H1 (cell line): ENCODE measurements at regions not wholly inside any gene's neighbourhood (a gene's known extent, or its start where the extent isn't known, plus 50 kb on each side); places are given as distances from the start of the nearest gene placed in this dataset.

Experiments used
- CTCF ChIA-PET: fragments of 300-600 bp; sonication (Branson Sonifier 250); formaldehyde crosslinking; loops from one replicate; lab custom pipeline; 2021; ENCODE audit not compliant: partially characterized antibody; lab: Charles Lee
- POLR2A ChIA-PET: fragments of 300-600 bp; sonication (Branson Sonifier 250); formaldehyde crosslinking; loops from one replicate; lab custom pipeline; 2021; ENCODE audit warnings: inconsistent platforms; ENCODE audit not compliant: partially characterized antibody; lab: Charles Lee
- DNase-seq, 2 experiments: peaks; one replicate each; pipeline versions ENCODE4 v3.0.0 to v3.0.0-alpha.2; 2010 to 2022; ENCODE audit warnings: low spot score in 2 of 2, low read depth in 1 of 2, mixed read lengths in 1 of 2
- FAIRE-seq: peaks from 2 replicates; lab custom pipeline; 2011; peaks lifted over from hg19 to GRCh38; lab: Jason Lieb, UNC
- H2AFZ ChIP-seq: 2 replicates; pipeline ENCODE4 v1.8.1; 2012; ENCODE audit warnings: low read length, inconsistent platforms
- H2AK5ac ChIP-seq: 2 replicates; pipeline ENCODE4 v1.6.1; 2013; ENCODE audit warnings: low read depth, low read length
- H2BK120ac ChIP-seq: replicated peaks from 2 replicates; pipeline ENCODE3; 2013; ENCODE audit warnings: low read depth, low read length, inconsistent platforms
- H2BK12ac ChIP-seq: 2 replicates; pipeline ENCODE4 v1.6.1; 2013; ENCODE audit warnings: low read depth, low read length
- H2BK15ac ChIP-seq: 2 replicates; pipeline ENCODE4 v1.6.1; 2013; ENCODE audit warnings: low read length
- H2BK20ac ChIP-seq: 2 replicates; pipeline ENCODE4 v1.6.1; 2013; ENCODE audit warnings: low read length
- H2BK5ac ChIP-seq: 2 replicates; pipeline ENCODE4 v1.6.1; 2013; ENCODE audit warnings: low read depth, low read length
- H3K14ac ChIP-seq: 2 replicates; pipeline ENCODE4 v1.6.1; 2013; ENCODE audit warnings: inconsistent platforms; ENCODE audit not compliant: insufficient read length
- H3K18ac ChIP-seq: 2 replicates; pipeline ENCODE4 v1.6.1; 2013; ENCODE audit warnings: low read length; ENCODE audit errors: extremely low read depth
- H3K23ac ChIP-seq: 2 replicates; pipeline ENCODE4 v1.6.1; 2013; ENCODE audit warnings: inconsistent platforms; ENCODE audit not compliant: insufficient read length
- H3K23me2 ChIP-seq: 2 replicates; pipeline ENCODE4 v1.6.1; 2013; ENCODE audit warnings: low read depth, low read length
- H3K27ac ChIP-seq: 2 replicates; pipeline ENCODE4 v1.6.1; 2011; ENCODE audit warnings: low read depth, low read length, inconsistent platforms
- H3K27me3 ChIP-seq, 4 experiments: replicated peaks in 1 of 4; 1 replicate in 1 of 4; 2 replicates in 3 of 4; pipeline versions ENCODE4 v1.6.1 to v1.8.1; 2011 to 2013; ENCODE audit warnings: low read length in 3 of 4, mild to moderate bottlenecking in 3 of 4, inconsistent platforms in 2 of 4, mixed read lengths in 2 of 4, moderate library complexity in 1 of 4; ENCODE audit not compliant: control insufficient read depth in 3 of 4, insufficient read depth in 3 of 4; ENCODE audit errors: extremely low read depth in 1 of 4
- H3K36me3 ChIP-seq, 4 experiments: 2 replicates each; pipeline versions ENCODE4 v1.6.1 to v1.8.1; 2011 to 2013; ENCODE audit warnings: mild to moderate bottlenecking in 4 of 4, low read length in 3 of 4, moderate library complexity in 2 of 4, control low read depth in 1 of 4, inconsistent platforms in 1 of 4; ENCODE audit not compliant: insufficient read depth in 4 of 4, control insufficient read depth in 2 of 4
- H3K4ac ChIP-seq: replicated peaks from 2 replicates; pipeline ENCODE3; 2013; ENCODE audit warnings: low read length, low read depth, mixed read lengths, inconsistent platforms; ENCODE audit not compliant: insufficient read length
- H3K4me1 ChIP-seq, 4 experiments: replicated peaks in 1 of 4; 1 replicate in 1 of 4; 2 replicates in 3 of 4; pipeline versions ENCODE4 v1.6.1 to v1.8.1; 2011 to 2013; ENCODE audit warnings: low read length in 3 of 4, inconsistent platforms in 2 of 4, mixed read lengths in 1 of 4; ENCODE audit not compliant: insufficient read depth in 4 of 4, control insufficient read depth in 3 of 4
- H3K4me2 ChIP-seq, 2 experiments: 2 replicates each; pipeline versions ENCODE4 v1.6.1 to v1.8.1; 2011 to 2013; ENCODE audit warnings: low read depth in 2 of 2, low read length in 2 of 2, control low read depth in 1 of 2, inconsistent platforms in 1 of 2, mild to moderate bottlenecking in 1 of 2; ENCODE audit not compliant: insufficient read depth in 1 of 2
- H3K4me3 ChIP-seq, 4 experiments: fragments of 200-600, 300-600 bp in 1 of 4; sonication (generic), shearing (Covaris generic), sonication (Bioruptor Twin) in 1 of 4; 2 replicates each; pipeline versions ENCODE4 v1.5.1 to v1.8.1; 2011 to 2016; ENCODE audit warnings: low read length in 4 of 4, low read depth in 3 of 4, control low read depth in 2 of 4, inconsistent platforms in 2 of 4, mild to moderate bottlenecking in 2 of 4, mixed read lengths in 1 of 4, moderate library complexity in 1 of 4; ENCODE audit not compliant: insufficient read depth in 2 of 4; ENCODE audit errors: extremely low read depth in 1 of 4
- H3K56ac ChIP-seq: replicated peaks from 2 replicates; pipeline ENCODE3; 2013; ENCODE audit warnings: low read depth, mild to moderate bottlenecking, mixed read lengths, low read length, inconsistent platforms; ENCODE audit not compliant: insufficient read length
- H3K79me1 ChIP-seq: 2 replicates; pipeline ENCODE4 v1.6.1; 2013; ENCODE audit warnings: low read depth, low read length, control low read depth
- H3K79me2 ChIP-seq, 2 experiments: 2 replicates each; pipeline versions ENCODE4 v1.6.1 to v1.8.1; 2012 to 2013; ENCODE audit warnings: low read length in 2 of 2, mild to moderate bottlenecking in 2 of 2, inconsistent platforms in 1 of 2; ENCODE audit not compliant: insufficient read depth in 2 of 2, control insufficient read depth in 1 of 2
- H3K9ac ChIP-seq, 4 experiments: replicated peaks in 1 of 4; 1 replicate in 1 of 4; 2 replicates in 3 of 4; pipeline versions ENCODE4 v1.6.1 to v1.8.1; 2011 to 2013; ENCODE audit warnings: low read depth in 3 of 4, low read length in 3 of 4, control low read depth in 2 of 4, mild to moderate bottlenecking in 2 of 4, moderate library complexity in 2 of 4, inconsistent platforms in 1 of 4; ENCODE audit errors: extremely low read depth in 1 of 4
- H3K9me3 ChIP-seq, 2 experiments: 2 replicates each; pipeline versions ENCODE4 v1.6.1 to v1.8.1; 2012 to 2013; ENCODE audit warnings: mild to moderate bottlenecking in 2 of 2, moderate library complexity in 2 of 2, control low read depth in 1 of 2, inconsistent platforms in 1 of 2, low read depth in 1 of 2, low read length in 1 of 2, mixed read lengths in 1 of 2; ENCODE audit not compliant: insufficient read depth in 2 of 2
- H4K20me1 ChIP-seq, 2 experiments: replicated peaks in 1 of 2; 2 replicates each; pipeline versions ENCODE3 to v1.8.1; 2011 to 2013; ENCODE audit warnings: inconsistent platforms in 2 of 2, low read length in 2 of 2, mild to moderate bottlenecking in 1 of 2; ENCODE audit not compliant: insufficient read depth in 2 of 2, control insufficient read depth in 1 of 2
- H4K5ac ChIP-seq: 2 replicates; pipeline ENCODE4 v1.6.1; 2013; ENCODE audit warnings: low read length, low read depth, mixed read lengths, inconsistent platforms; ENCODE audit not compliant: insufficient read length
- H4K8ac ChIP-seq: 2 replicates; pipeline ENCODE4 v1.8.0; 2013; ENCODE audit warnings: mild to moderate bottlenecking, moderate library complexity, low read length, inconsistent platforms; ENCODE audit not compliant: insufficient read depth; ENCODE audit errors: extremely low read depth
- H4K91ac ChIP-seq: replicated peaks from 2 replicates; pipeline ENCODE3; 2013; ENCODE audit warnings: low read length, mixed read lengths, inconsistent platforms; ENCODE audit not compliant: insufficient read length
- ATF3 ChIP-seq: IDR thresholded peaks from 2 replicates; pipeline ENCODE4 v1.6.1; 2011; ENCODE audit warnings: low read depth, mild to moderate bottlenecking, low read length; ENCODE audit not compliant: insufficient read depth
- BACH1 ChIP-seq: IDR thresholded peaks from 2 replicates; pipeline ENCODE4 v1.6.1; 2012; ENCODE audit warnings: low read length, improper control_type of control experiment
- CEBPB ChIP-seq: IDR thresholded peaks from 2 replicates; pipeline ENCODE4 v1.6.1; 2012; ENCODE audit warnings: low read depth, low read length
- CREB1 ChIP-seq: IDR thresholded peaks from 2 replicates; pipeline ENCODE4 v1.6.1; 2012; ENCODE audit warnings: inconsistent platforms
- E2F6 ChIP-seq: IDR thresholded peaks from 2 replicates; pipeline ENCODE4 v1.6.1; 2012; ENCODE audit warnings: inconsistent platforms
- KDM5A ChIP-seq: fragments of 200-600 bp; IDR thresholded peaks from 2 replicates; pipeline ENCODE4 v1.7.1; 2012; ENCODE audit warnings: mild to moderate bottlenecking, low read length, inconsistent platforms, mixed read lengths
- POLR2AphosphoS5 ChIP-seq: IDR thresholded peaks from 2 replicates; pipeline ENCODE4 v1.6.1; 2011; ENCODE audit warnings: low read depth, low read length
- POU5F1 ChIP-seq: IDR thresholded peaks from 2 replicates; pipeline ENCODE4 v1.6.1; 2011; ENCODE audit warnings: low read depth, mild to moderate bottlenecking, low read length, moderate library complexity
- RAD21 ChIP-seq, 2 experiments: IDR thresholded peaks in 1 of 2; conservative IDR thresholded peaks in 1 of 2; 2 replicates each; pipeline ENCODE4 v1.6.1; 2011; ENCODE audit warnings: low read depth in 2 of 2, low read length in 2 of 2, improper control_type of control experiment in 1 of 2, inconsistent platforms in 1 of 2, mild to moderate bottlenecking in 1 of 2, moderate library complexity in 1 of 2
- RBBP5 ChIP-seq: IDR thresholded peaks from 2 replicates; pipeline ENCODE4 v1.7.1; 2012; ENCODE audit warnings: low read depth, mild to moderate bottlenecking, inconsistent platforms, low read length, moderate library complexity, borderline replicate concordance
- SIRT6 ChIP-seq: IDR thresholded peaks from one replicate; pipeline ENCODE4 v1.7.1; 2012; ENCODE audit warnings: low read length, inconsistent platforms
- SP4 ChIP-seq: IDR thresholded peaks from 2 replicates; pipeline ENCODE4 v1.6.1; 2012; ENCODE audit warnings: low read length, inconsistent platforms
- SUZ12 ChIP-seq: fragments of 200-600 bp; sonication (generic); IDR thresholded peaks from 2 replicates; pipeline ENCODE4 v1.6.1; 2012; ENCODE audit warnings: mild to moderate bottlenecking, inconsistent platforms, low read length, moderate library complexity, mixed read lengths
- TCF12 ChIP-seq: IDR thresholded peaks from 2 replicates; pipeline ENCODE4 v1.6.1; 2011; ENCODE audit warnings: low read depth, mild to moderate bottlenecking, low read length
- TEAD4 ChIP-seq: IDR thresholded peaks from 2 replicates; pipeline ENCODE4 v1.6.1; 2012; ENCODE audit warnings: low read depth, low read length, inconsistent platforms, mixed read lengths
- WGBS, 2 experiments: shearing (Covaris generic) in 1 of 2; methylation state at CpG; one replicate each; pipeline versions ENCODE4 v1.1.6 to v1.1.7; 2013 to 2015; ENCODE audit warnings: low lambda C conversion rate in 2 of 2, mixed read lengths in 2 of 2, inconsistent platforms in 1 of 2, low coverage in 1 of 2, missing lambda C conversion rate in 1 of 2; ENCODE audit not compliant: insufficient replicate concordance in 2 of 2, insufficient coverage in 1 of 2, insufficient read length in 1 of 2; ENCODE audit errors: extremely low coverage in 1 of 2, missing lambda C conversion rate in 1 of 2; 5-methylcytosine and 5-hydroxymethylcytosine counted together

- no peak overlapping the region for H4K91ac ChIP-seq
- DNase-seq (no peak), FAIRE-seq (no peak)
- H3K9me3 ChIP-seq, result no peaks in the 10 kb centered on the region
- H2AK5ac ChIP-seq, result no peak overlapping the region
- no peak overlapping the region for H2BK12ac ChIP-seq
- H4K8ac ChIP-seq, result no peak overlapping the region
- ChIA-PET POLR2A (no interaction called here), CTCF (interaction anchor here (0.6 to 1.6 kb wide), 3 partner anchors 301 to 740 kb away, joined by 3 to 4 read pairs (median 3); no protein-coding TSS in a partner anchor)
- H3K56ac ChIP-seq, result no peak overlapping the region
- 88% methylated on average over 9 of the region's 9 CpGs; no CpG with 5 or more reads in 1 of the 2 experiments for WGBS, 2 experiments
- no peak overlapping the region for H3K14ac ChIP-seq
- H3K4me2 ChIP-seq, result no peak overlapping the region
- no peak overlapping the region for H3K4ac ChIP-seq
- H3K9ac ChIP-seq, result no peak overlapping the region
- H3K18ac ChIP-seq, result no peak overlapping the region; the same call in 1 of the 2 replicates
- no peak overlapping the region for H2BK20ac ChIP-seq
- H3K27me3 ChIP-seq, result no peaks in the 10 kb centered on the region; a peak in 1 of 7 replicates
- no peaks in the 10 kb centered on the region for H3K23me2 ChIP-seq
- no peak overlapping the region for H2BK120ac ChIP-seq
- H4K5ac ChIP-seq, result no peak overlapping the region
- no peak overlapping the region for H3K27ac ChIP-seq
- peaks cover 0 to 7% (median 3%) of the 10 kb centered on the region in 4 experiments; a peak in 2 of 7 replicates for H3K4me1 ChIP-seq
- H3K23ac ChIP-seq, result no peak overlapping the region
- H2BK15ac ChIP-seq, result no peak overlapping the region
- no peak overlapping the region for H2AFZ ChIP-seq
- H4K20me1 ChIP-seq, result no peaks in the 10 kb centered on the region
- no peak overlapping the region for H3K4me3 ChIP-seq
- H2BK5ac ChIP-seq, result no peak overlapping the region
- no peaks in the 10 kb centered on the region for H3K79me2 ChIP-seq
- H3K79me1 ChIP-seq, result no peaks in the 10 kb centered on the region
- H3K36me3 ChIP-seq, result no peaks in the 10 kb centered on the region
- TF ChIP-seq ATF3, result no peak
- no peak for TF ChIP-seq KDM5A
- no peak for TF ChIP-seq CREB1
- no peak for TF ChIP-seq TEAD4
- no peak for TF ChIP-seq POU5F1
- TF ChIP-seq CEBPB, result no peak
- TF ChIP-seq SIRT6, result no peak
- TF ChIP-seq RAD21 (IDR thresholded peaks at IDR 0.05 in 1 of 2, conservative IDR thresholded peaks at IDR 0.05 in 1 of 2; ENCODE audit: low read depth in 2 of 2, low read length in 2 of 2), result no peak
- TF ChIP-seq SP4, result no peak
- no peak for TF ChIP-seq POLR2AphosphoS5
- no peak for TF ChIP-seq TCF12
- TF ChIP-seq RBBP5, result no peak
- TF ChIP-seq E2F6, result no peak
- TF ChIP-seq BACH1, result no peak
- no peak for TF ChIP-seq SUZ12
Measured at GRCh38 chr10:129029051-129029450, 438.0 kb upstream of the MGMT start.
